GM21526 (cell line): ENCODE measurements at regions not wholly inside any gene's neighbourhood (a gene's known extent, or its start where the extent isn't known, plus 50 kb on each side); places are given as distances from the start of the nearest gene placed in this dataset.

ENCODE experiments used
- ATAC-seq: cut with Tn5 transposase; IDR thresholded peaks from one replicate; pipeline ENCODE4 v1.9.1; 2021; ENCODE audit warnings: moderate library complexity; ENCODE audit not compliant: unreplicated experiment, low FRiP score

- ATAC-seq: no peak
Observed at GRCh38 chr3:31270010-31270409, 262.7 kb upstream of the STT3B start.

- no peak for ATAC-seq
Observed at GRCh38 chr3:31274326-31275024, 258.2 kb upstream of the STT3B start.

GRCh38 chr3:31275038-31275572 is 257.6 kb upstream of the STT3B start:
- no peak for ATAC-seq

GRCh38 chr3:31275583-31275982 is 257.1 kb upstream of the STT3B start:
- no peak for ATAC-seq

GRCh38 chr3:31277582-31277981 is 255.1 kb upstream of the STT3B start:
- no peak for ATAC-seq

- ATAC-seq: no peak
Observed at GRCh38 chr3:31278532-31278931, 254.2 kb upstream of the STT3B start.

GRCh38 chr3:31284776-31285175 is 247.9 kb upstream of the STT3B start:
- ATAC-seq: no peak

- ATAC-seq: no peak
Observed at GRCh38 chr3:31285833-31286486, 246.8 kb upstream of the STT3B start.

- no peak for ATAC-seq
Observed at GRCh38 chr3:31288224-31288623, 244.5 kb upstream of the STT3B start.

GRCh38 chr3:31288641-31289100 is 244.1 kb upstream of the STT3B start:
- ATAC-seq: no peak

GRCh38 chr3:31289584-31289983 is 243.1 kb upstream of the STT3B start:
- ATAC-seq: no peak

- ATAC-seq: no peak
Observed at GRCh38 chr3:31290046-31290445, 242.7 kb upstream of the STT3B start.

- no peak for ATAC-seq
Observed at GRCh38 chr3:31291818-31292217, 240.9 kb upstream of the STT3B start.

GRCh38 chr3:31294430-31295149 is 238.1 kb upstream of the STT3B start:
- no peak for ATAC-seq

- ATAC-seq: no peak
Observed at GRCh38 chr3:31295150-31295765, 237.5 kb upstream of the STT3B start.

- ATAC-seq: no peak
Observed at GRCh38 chr3:31297726-31298298, 234.9 kb upstream of the STT3B start.

GRCh38 chr3:31300456-31301443 is 232.0 kb upstream of the STT3B start:
- ATAC-seq: no peak

- ATAC-seq: no peak
Observed at GRCh38 chr3:31302343-31302742, 230.4 kb upstream of the STT3B start.

- no peak for ATAC-seq
Observed at GRCh38 chr3:31305340-31305739, 227.4 kb upstream of the STT3B start.
